Nephron progenitor cell (in vitro differentiated cells): ENCODE measurements at regions not wholly inside any gene's neighbourhood (a gene's known extent, or its start where the extent isn't known, plus 50 kb on each side); places are given as distances from the start of the nearest gene placed in this dataset.

Experiments
- DNase-seq: peaks from one replicate; pipeline ENCODE4 v3.0.0; 2021
- H3K27ac Mint-ChIP-seq: 2 replicates; pipeline ENCODE4 v1.8.0; 2021; ENCODE audit warnings: mild to moderate bottlenecking, moderate library complexity, mixed read lengths
- H3K27me3 Mint-ChIP-seq: 2 replicates; pipeline ENCODE4 v1.8.0; 2021; ENCODE audit warnings: mild to moderate bottlenecking, low read depth, mixed read lengths; ENCODE audit not compliant: poor library complexity
- H3K36me3 Mint-ChIP-seq: 2 replicates; pipeline ENCODE4 v1.8.0; 2021; ENCODE audit warnings: low read depth, mixed read lengths
- H3K4me1 Mint-ChIP-seq: 2 replicates; pipeline ENCODE4 v1.8.0; 2021; ENCODE audit warnings: mixed read lengths
- H3K4me3 Mint-ChIP-seq: 2 replicates; pipeline ENCODE4 v1.8.0; 2021; ENCODE audit warnings: mild to moderate bottlenecking, moderate library complexity, mixed read lengths
- H3K9me3 Mint-ChIP-seq: 2 replicates; pipeline ENCODE4 v1.8.0; 2021; ENCODE audit warnings: mild to moderate bottlenecking, moderate library complexity, mixed read lengths
- CTCF ChIP-seq: fragments of 200-600 bp; sonication (generic); IDR thresholded peaks from 2 replicates; pipeline ENCODE4 v1.5.0; 2021; ENCODE audit warnings: antibody characterized with exemption

GRCh38 chr3:4063916-4064574, 239.1 kb upstream of the SETMAR start:
- no peak for DNase-seq
- no peak overlapping the region for H3K27ac Mint-ChIP-seq

DNA sequence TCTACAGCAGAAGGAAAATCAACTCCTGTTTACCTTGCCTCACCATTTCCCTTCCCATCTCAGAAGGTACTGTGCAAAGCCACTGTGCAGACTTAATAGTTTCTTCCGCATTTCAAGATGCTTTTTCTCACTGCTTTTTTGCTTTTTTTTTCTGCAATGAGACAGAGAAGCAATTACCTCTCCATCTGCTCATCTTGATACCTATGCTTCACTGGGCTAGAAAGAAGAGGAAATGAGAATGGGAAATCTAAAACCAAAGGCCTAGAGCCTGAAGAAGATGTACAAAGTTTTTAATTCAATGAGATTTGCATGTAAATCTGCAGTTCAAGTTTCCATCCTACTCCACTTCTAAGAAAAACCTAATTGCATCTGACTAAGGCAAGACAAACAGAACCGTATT, 238.1 kb upstream of the SETMAR start:
- Mint-ChIP-seq H3K9me3 (peaks cover 8% of the 10 kb centered on the region), H3K27ac (peak overlapping the region; percentile 43), H3K4me1 (peaks cover 58% of the 10 kb centered on the region), H3K4me3 (no peak overlapping the region), H3K36me3 (no peaks in the 10 kb centered on the region), H3K27me3 (no peaks in the 10 kb centered on the region)
- TF ChIP-seq CTCF, result no peak
- DNase-seq, result no peak

More at GRCh38 chr3:4063916-4064574, 239.1 kb upstream of the SETMAR start:
- Mint-ChIP-seq H3K36me3 (no peaks in the 10 kb centered on the region), H3K27me3 (no peaks in the 10 kb centered on the region), H3K9me3 (peaks cover 8% of the 10 kb centered on the region), H3K4me3 (no peak overlapping the region), H3K4me1 (peaks cover 48% of the 10 kb centered on the region)
- TF ChIP-seq CTCF, result no peak

GRCh38 chr3:4065554-4065953, 237.6 kb upstream of the SETMAR start:
- Mint-ChIP-seq H3K4me1 (peaks cover 59% of the 10 kb centered on the region), H3K27me3 (no peaks in the 10 kb centered on the region), H3K4me3 (no peak overlapping the region), H3K36me3 (no peaks in the 10 kb centered on the region), H3K27ac (peak overlapping the region; percentile 43), H3K9me3 (peaks cover 8% of the 10 kb centered on the region)
- no peak for TF ChIP-seq CTCF
- DNase-seq, result no peak

- H3K9me3 Mint-ChIP-seq, result peaks cover 10% of the 10 kb centered on the region
- H3K27me3 Mint-ChIP-seq, result peaks cover 3% of the 10 kb centered on the region
- no peak for DNase-seq
- peaks cover 64% of the 10 kb centered on the region for H3K4me1 Mint-ChIP-seq
- no peak overlapping the region for H3K4me3 Mint-ChIP-seq
- TF ChIP-seq CTCF, result no peak
- no peak overlapping the region for H3K27ac Mint-ChIP-seq
- peaks cover 6% of the 10 kb centered on the region for H3K36me3 Mint-ChIP-seq
These were observed 235.3 kb upstream of the SETMAR start for GRCh38 chr3:4067893-4068292.

DNA sequence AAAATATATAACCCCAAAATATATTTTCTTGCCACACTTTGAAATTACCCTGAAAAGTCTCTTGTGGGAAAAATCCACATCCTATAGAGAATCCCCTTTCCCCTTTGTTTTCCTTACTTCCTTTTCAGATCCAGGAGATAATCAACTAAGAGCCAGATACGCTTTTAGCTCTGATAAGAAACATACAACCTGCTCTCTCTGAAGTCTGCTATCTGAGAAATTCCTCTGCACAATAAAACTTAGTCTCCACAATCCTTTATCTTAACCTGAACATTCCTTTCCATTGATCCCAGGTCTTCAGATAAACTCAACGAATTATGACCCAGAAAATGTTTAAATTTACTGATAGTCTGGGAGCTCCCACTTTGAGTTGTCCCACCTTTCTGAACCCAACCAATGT, 233.4 kb upstream of the SETMAR start:
- Mint-ChIP-seq H3K4me3 (no peak overlapping the region), H3K9me3 (peaks cover 28% of the 10 kb centered on the region), H3K27me3 (peaks cover 6% of the 10 kb centered on the region), H3K36me3 (peaks cover 6% of the 10 kb centered on the region), H3K4me1 (peaks cover 52% of the 10 kb centered on the region), H3K27ac (peak overlapping the region; percentile 77)
- no peak for TF ChIP-seq CTCF
- no peak for DNase-seq
